Progenitor cell of endocrine pancreas (in vitro differentiated cells): ENCODE measurements at regions not wholly inside any gene's neighbourhood (a gene's known extent, or its start where the extent isn't known, plus 50 kb on each side); places are given as distances from the start of the nearest gene placed in this dataset.

ENCODE experiments used
- DNase-seq: peaks from one replicate; pipeline ENCODE4 v3.0.0; 2021; ENCODE audit warnings: low spot score; ENCODE audit not compliant: unreplicated experiment
- H3K27ac Mint-ChIP-seq: 2 replicates; pipeline ENCODE4 v1.8.0; 2021; ENCODE audit warnings: mild to moderate bottlenecking, moderate library complexity, mixed read lengths
- H3K27me3 Mint-ChIP-seq: 2 replicates; pipeline ENCODE4 v1.8.0; 2021; ENCODE audit warnings: mixed read lengths
- H3K36me3 Mint-ChIP-seq: 2 replicates; pipeline ENCODE4 v1.8.0; 2022; ENCODE audit warnings: mixed read lengths; ENCODE audit not compliant: insufficient read depth
- H3K4me1 Mint-ChIP-seq: 2 replicates; pipeline ENCODE4 v1.8.0; 2021; ENCODE audit warnings: low read depth, mixed read lengths
- H3K4me3 Mint-ChIP-seq: 2 replicates; pipeline ENCODE4 v1.8.0; 2021; ENCODE audit warnings: low read depth, mild to moderate bottlenecking, moderate library complexity, mixed read lengths
- H3K9me3 Mint-ChIP-seq: 2 replicates; pipeline ENCODE4 v1.8.0; 2021; ENCODE audit warnings: low read depth, mixed read lengths
- CTCF ChIP-seq: fragments of 200-600 bp; sonication (generic); IDR thresholded peaks from one replicate; pipeline ENCODE4 v1.5.0; 2021; ENCODE audit warnings: antibody characterized with exemption, mild to moderate bottlenecking; ENCODE audit not compliant: unreplicated experiment

- no peak for TF ChIP-seq CTCF
- Mint-ChIP-seq H3K36me3 (peaks cover 19% of the 10 kb centered on the region), H3K27me3 (no peaks in the 10 kb centered on the region), H3K4me1 (peaks cover 25% of the 10 kb centered on the region), H3K27ac (no peak overlapping the region), H3K9me3 (peaks cover 27% of the 10 kb centered on the region), H3K4me3 (no peak overlapping the region)
- DNase-seq: no peak
These were observed 304.8 kb downstream of the LRATD1 start for GRCh38 chr2:14937336-14937735.

GRCh38 chr2:14941151-14941631 is 308.7 kb downstream of the LRATD1 start:
- Mint-ChIP-seq H3K9me3 (peaks cover 37% of the 10 kb centered on the region), H3K4me3 (no peak overlapping the region), H3K36me3 (peaks cover 19% of the 10 kb centered on the region), H3K27ac (no peak overlapping the region), H3K27me3 (no peaks in the 10 kb centered on the region), H3K4me1 (no peaks in the 10 kb centered on the region)
- DNase-seq: no peak
- TF ChIP-seq CTCF: no peak

GRCh38 chr2:14942987-14943386 is 310.5 kb downstream of the LRATD1 start:
- no peak for DNase-seq
- Mint-ChIP-seq H3K36me3 (peaks cover 12% of the 10 kb centered on the region), H3K27me3 (no peaks in the 10 kb centered on the region), H3K4me3 (no peak overlapping the region), H3K4me1 (no peaks in the 10 kb centered on the region), H3K27ac (no peak overlapping the region), H3K9me3 (peaks cover 30% of the 10 kb centered on the region)
- TF ChIP-seq CTCF: no peak

GRCh38 chr2:14944562-14945346 is 312.2 kb downstream of the LRATD1 start:
- Mint-ChIP-seq H3K9me3 (peaks cover 24% of the 10 kb centered on the region), H3K36me3 (peaks cover 6% of the 10 kb centered on the region), H3K27ac (no peak overlapping the region), H3K27me3 (no peaks in the 10 kb centered on the region), H3K4me3 (no peak overlapping the region), H3K4me1 (no peaks in the 10 kb centered on the region)
- peak; percentile 44 for TF ChIP-seq CTCF
- DNase-seq: no peak

GRCh38 chr2:14951569-14952285 is 319.2 kb downstream of the LRATD1 start:
- H3K4me3 Mint-ChIP-seq: no peak overlapping the region
- no peaks in the 10 kb centered on the region for H3K4me1 Mint-ChIP-seq
- peaks cover 21% of the 10 kb centered on the region for H3K9me3 Mint-ChIP-seq
- TF ChIP-seq CTCF: no peak
- DNase-seq: no peak
- H3K27ac Mint-ChIP-seq: no peak overlapping the region
- H3K36me3 Mint-ChIP-seq: no peaks in the 10 kb centered on the region
- peaks cover 11% of the 10 kb centered on the region for H3K27me3 Mint-ChIP-seq
